MCF 10A (cell line): ENCODE measurements at regions not wholly inside any gene's neighbourhood (a gene's known extent, or its start where the extent isn't known, plus 50 kb on each side); places are given as distances from the start of the nearest gene placed in this dataset.

ENCODE experiments used
- BruUV-seq: library from RNA; stranded (reverse); fragments of 400-500 nt; replicated peaks from 2 replicates; lab custom pipeline; 2021; lab: Mats Ljungman, UMichigan
- CTCF ChIA-PET: fragments of 300-600 bp; sonication (Branson Sonifier 250); formaldehyde crosslinking; extraction: SDS; loops from one replicate; lab custom pipeline; 2021; ENCODE audit warnings: antibody characterized with exemption, inconsistent platforms; lab: Yijun Ruan, JAX
- POLR2A ChIA-PET: fragments of 300-600, 350-650 bp; sonication (Branson Sonifier 250); formaldehyde crosslinking; extraction: SDS; loops from one replicate; lab custom pipeline; 2020; ENCODE audit warnings: antibody characterized with exemption, inconsistent platforms; lab: Yijun Ruan, JAX
- DNase-seq: peaks from one replicate; pipeline ENCODE4 v3.0.0-alpha.2; 2018; ENCODE audit not compliant: unreplicated experiment
- H3K27ac Mint-ChIP-seq: one replicate; pipeline ENCODE4 v1.8.0; 2022; ENCODE audit warnings: mild to moderate bottlenecking, low read depth, mixed read lengths; ENCODE audit not compliant: unreplicated experiment
- H3K27me3 Mint-ChIP-seq: one replicate; pipeline ENCODE4 v1.8.0; 2022; ENCODE audit warnings: mixed read lengths; ENCODE audit not compliant: insufficient read depth, unreplicated experiment
- H3K36me3 Mint-ChIP-seq: one replicate; pipeline ENCODE4 v1.8.0; 2022; ENCODE audit warnings: mild to moderate bottlenecking, moderate library complexity, mixed read lengths; ENCODE audit not compliant: insufficient read depth, unreplicated experiment
- H3K4me1 Mint-ChIP-seq: one replicate; pipeline ENCODE4 v1.8.0; 2022; ENCODE audit warnings: mixed read lengths; ENCODE audit not compliant: insufficient read depth, unreplicated experiment
- H3K4me3 Mint-ChIP-seq: one replicate; pipeline ENCODE4 v1.8.0; 2022; ENCODE audit warnings: mild to moderate bottlenecking, moderate library complexity, mixed read lengths; ENCODE audit not compliant: unreplicated experiment
- H3K9me3 Mint-ChIP-seq: one replicate; pipeline ENCODE4 v1.8.0; 2022; ENCODE audit warnings: mixed read lengths; ENCODE audit not compliant: unreplicated experiment
- CTCF ChIP-seq: fragments of 200-600 bp; IDR thresholded peaks from one replicate; pipeline ENCODE4 v1.8.0; 2022; ENCODE audit warnings: antibody characterized with exemption, mild to moderate bottlenecking; ENCODE audit not compliant: unreplicated experiment
- intact Hi-C: fragments of 100-400 bp; cut with micrococcal nuclease; formaldehyde crosslinking; loops from 2 replicates; pipeline ENCODE4 v1.14.1; 2022

- Mint-ChIP-seq H3K27me3 (no peaks in the 10 kb centered on the region), H3K4me1 (no peaks in the 10 kb centered on the region), H3K27ac (no peak overlapping the region), H3K36me3 (no peaks in the 10 kb centered on the region), H3K4me3 (no peak overlapping the region), H3K9me3 (peaks cover 30% of the 10 kb centered on the region)
- TF ChIP-seq CTCF = no peak
- CTCF ChIA-PET = no interaction called here
- POLR2A ChIA-PET = no interaction called here
- BruUV-seq = no TSS peak
- DNase-seq = no peak
- intact Hi-C loops = no loop called here
Observed at GRCh38 chr7:67716729-67717128, 720.1 kb downstream of the TYW1 start.

- H3K9me3 Mint-ChIP-seq = peaks cover 32% of the 10 kb centered on the region
- DNase-seq = no peak
- H3K4me3 Mint-ChIP-seq = no peak overlapping the region
- H3K27ac Mint-ChIP-seq = no peak overlapping the region
- H3K4me1 Mint-ChIP-seq = no peaks in the 10 kb centered on the region
- H3K36me3 Mint-ChIP-seq = no peaks in the 10 kb centered on the region
- TF ChIP-seq CTCF = no peak
- H3K27me3 Mint-ChIP-seq = no peaks in the 10 kb centered on the region
- ChIA-PET POLR2A (no interaction called here), CTCF (no interaction called here)
- intact Hi-C loops = no loop called here
- no TSS peak for BruUV-seq
Observed at GRCh38 chr7:67723591-67723990, 727.0 kb downstream of the TYW1 start.

- ChIA-PET POLR2A (no interaction called here), CTCF (interaction anchor here (0.7 kb wide), 1 partner anchor 1697 kb away, joined by 3 read pairs; no protein-coding TSS in a partner anchor)
- TF ChIP-seq CTCF = no peak
- Mint-ChIP-seq H3K4me1 (no peaks in the 10 kb centered on the region), H3K27ac (no peak overlapping the region), H3K27me3 (no peaks in the 10 kb centered on the region), H3K36me3 (no peaks in the 10 kb centered on the region), H3K4me3 (no peak overlapping the region), H3K9me3 (peaks cover 30% of the 10 kb centered on the region)
- intact Hi-C loops = no loop called here
- no TSS peak for BruUV-seq
- no peak for DNase-seq
Observed at GRCh38 chr7:67724435-67724834, 727.8 kb downstream of the TYW1 start.

- DNase-seq = no peak
- Mint-ChIP-seq H3K27ac (no peak overlapping the region), H3K27me3 (no peaks in the 10 kb centered on the region), H3K4me3 (no peak overlapping the region), H3K4me1 (no peaks in the 10 kb centered on the region), H3K9me3 (peaks cover 30% of the 10 kb centered on the region), H3K36me3 (no peaks in the 10 kb centered on the region)
- intact Hi-C loops = no loop called here
- TF ChIP-seq CTCF = no peak
- no TSS peak for BruUV-seq
- ChIA-PET POLR2A (no interaction called here), CTCF (no interaction called here)
Observed at GRCh38 chr7:67724955-67725354, 728.3 kb downstream of the TYW1 start.
